Thoracic aorta (tissue), 2 donors: ENCODE measurements at regions not wholly inside any gene's neighbourhood (a gene's known extent, or its start where the extent isn't known, plus 50 kb on each side); places are given as distances from the start of the nearest gene placed in this dataset.
"Not testable (repeated sequence)": the region's sequence is repeated elsewhere in the genome, so short reads cannot be mapped to it uniquely, and the experiment has no call there.

ENCODE experiments used
- ATAC-seq: fragments of 150-250 bp; one replicate; pipeline ENCODE4 v1.8.0; 2017; ENCODE audit warnings: low read depth; ENCODE audit not compliant: insufficient number of reproducible peaks, low FRiP score
- DNase-seq: peaks from one replicate; pipeline ENCODE4 v3.0.0-alpha.2; 2020; ENCODE audit warnings: low spot score
- H3K27ac ChIP-seq, 2 donors: fragments of 200-600 bp; sonication (generic); 1 replicate in 1 of 2; 2 replicates in 1 of 2; pipeline ENCODE4 v1.5.1; 2016; ENCODE audit warnings: mild to moderate bottlenecking in 2 of 2, moderate library complexity in 2 of 2
- H3K27me3 ChIP-seq: fragments of 200-600 bp; sonication (generic); replicated peaks from 2 replicates; pipeline ENCODE4 v1.6.0; 2016; ENCODE audit warnings: mild to moderate bottlenecking; ENCODE audit not compliant: insufficient read depth
- H3K36me3 ChIP-seq: fragments of 200-600 bp; sonication (generic); one replicate; pipeline ENCODE4 v1.5.1; 2016
- H3K4me1 ChIP-seq, 2 donors: fragments of 200-600 bp; sonication (generic); 1 replicate in 1 of 2; 2 replicates in 1 of 2; pipeline versions ENCODE4 v1.5.1 to v1.6.0; 2016; ENCODE audit warnings: low read depth in 2 of 2, mild to moderate bottlenecking in 1 of 2; ENCODE audit not compliant: control insufficient read depth in 1 of 2
- H3K4me3 ChIP-seq: fragments of 200-600 bp; sonication (generic); 2 replicates; pipeline ENCODE4 v1.5.1; 2016; ENCODE audit warnings: mild to moderate bottlenecking
- H3K9me3 ChIP-seq: fragments of 200-600 bp; sonication (generic); 2 replicates; pipeline ENCODE4 v1.5.1; 2016
- TF ChIP-seq, protein P1 (sequence below): fragments of 200-600 bp; sonication (generic); IDR thresholded peaks from one replicate; pipeline ENCODE4 v1.5.1; 2019; ENCODE audit warnings: antibody characterized with exemption

DNA sequence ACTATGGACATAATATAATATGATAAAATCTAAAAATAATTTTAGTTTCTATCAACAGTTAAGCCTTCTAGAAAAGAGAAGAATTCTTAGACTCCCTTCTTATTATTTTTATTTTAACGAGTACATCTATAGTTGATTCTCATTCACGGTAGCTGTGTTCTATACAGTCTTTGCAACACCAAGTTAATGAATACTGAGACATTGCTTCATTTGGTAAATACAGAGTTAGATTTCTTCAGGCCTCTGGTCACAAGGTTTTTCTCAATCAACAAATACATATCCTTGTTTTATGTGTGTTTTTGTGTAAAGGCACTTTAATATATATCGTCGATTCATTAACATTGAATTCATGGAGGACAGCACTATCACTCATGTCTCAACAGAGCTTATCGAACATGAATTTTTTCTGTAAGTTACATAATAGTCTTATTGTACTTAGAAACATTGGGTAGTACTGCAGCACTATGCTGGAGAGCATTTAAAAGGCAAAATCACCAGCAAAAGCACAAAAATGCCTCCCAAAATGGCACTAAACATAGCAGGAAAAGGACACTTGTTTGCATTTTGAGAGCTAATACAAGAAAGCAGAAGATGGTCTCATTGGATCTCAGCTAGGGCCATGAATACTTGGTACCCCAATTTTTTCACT is 239.0 kb downstream of the FGF10 start:
- Histone ChIP-seq H3K27me3 (no peaks in the 10 kb centered on the region), H3K9me3 (peaks cover 6% of the 10 kb centered on the region), H3K36me3 (no peaks in the 10 kb centered on the region), H3K27ac (no peak overlapping the region), H3K4me3 (no peak overlapping the region), H3K4me1 (no peaks in the 10 kb centered on the region)
- ATAC-seq: no peak
- no peak for DNase-seq
- TF ChIP-seq, protein P1, sequence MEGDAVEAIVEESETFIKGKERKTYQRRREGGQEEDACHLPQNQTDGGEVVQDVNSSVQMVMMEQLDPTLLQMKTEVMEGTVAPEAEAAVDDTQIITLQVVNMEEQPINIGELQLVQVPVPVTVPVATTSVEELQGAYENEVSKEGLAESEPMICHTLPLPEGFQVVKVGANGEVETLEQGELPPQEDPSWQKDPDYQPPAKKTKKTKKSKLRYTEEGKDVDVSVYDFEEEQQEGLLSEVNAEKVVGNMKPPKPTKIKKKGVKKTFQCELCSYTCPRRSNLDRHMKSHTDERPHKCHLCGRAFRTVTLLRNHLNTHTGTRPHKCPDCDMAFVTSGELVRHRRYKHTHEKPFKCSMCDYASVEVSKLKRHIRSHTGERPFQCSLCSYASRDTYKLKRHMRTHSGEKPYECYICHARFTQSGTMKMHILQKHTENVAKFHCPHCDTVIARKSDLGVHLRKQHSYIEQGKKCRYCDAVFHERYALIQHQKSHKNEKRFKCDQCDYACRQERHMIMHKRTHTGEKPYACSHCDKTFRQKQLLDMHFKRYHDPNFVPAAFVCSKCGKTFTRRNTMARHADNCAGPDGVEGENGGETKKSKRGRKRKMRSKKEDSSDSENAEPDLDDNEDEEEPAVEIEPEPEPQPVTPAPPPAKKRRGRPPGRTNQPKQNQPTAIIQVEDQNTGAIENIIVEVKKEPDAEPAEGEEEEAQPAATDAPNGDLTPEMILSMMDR: no peak

- H3K27me3 ChIP-seq, H3K4me1 ChIP-seq, ATAC-seq, H3K9me3 ChIP-seq, DNase-seq, H3K4me3 ChIP-seq, H3K36me3 ChIP-seq, H3K27ac ChIP-seq: not testable (repeated sequence)
Observed at GRCh38 chr5:44117947-44118346, 271.3 kb downstream of the FGF10 start.

- H3K4me1 ChIP-seq, H3K27ac ChIP-seq, H3K36me3 ChIP-seq, H3K9me3 ChIP-seq, DNase-seq, H3K27me3 ChIP-seq, H3K4me3 ChIP-seq, ATAC-seq: not testable (repeated sequence)
Observed at GRCh38 chr5:44108232-44108631, 281.0 kb downstream of the FGF10 start.

- no peaks in the 10 kb centered on the region for H3K27me3 ChIP-seq
- no peaks in the 10 kb centered on the region for H3K4me1 ChIP-seq
- no peaks in the 10 kb centered on the region for H3K36me3 ChIP-seq
- TF ChIP-seq, protein P1: no peak
- H3K9me3 ChIP-seq: no peaks in the 10 kb centered on the region
- ATAC-seq: no peak
- DNase-seq: no peak
- no peak overlapping the region for H3K4me3 ChIP-seq
- H3K27ac ChIP-seq: no peak overlapping the region
Observed at GRCh38 chr5:44099643-44100042, 289.6 kb downstream of the FGF10 start.

DNA sequence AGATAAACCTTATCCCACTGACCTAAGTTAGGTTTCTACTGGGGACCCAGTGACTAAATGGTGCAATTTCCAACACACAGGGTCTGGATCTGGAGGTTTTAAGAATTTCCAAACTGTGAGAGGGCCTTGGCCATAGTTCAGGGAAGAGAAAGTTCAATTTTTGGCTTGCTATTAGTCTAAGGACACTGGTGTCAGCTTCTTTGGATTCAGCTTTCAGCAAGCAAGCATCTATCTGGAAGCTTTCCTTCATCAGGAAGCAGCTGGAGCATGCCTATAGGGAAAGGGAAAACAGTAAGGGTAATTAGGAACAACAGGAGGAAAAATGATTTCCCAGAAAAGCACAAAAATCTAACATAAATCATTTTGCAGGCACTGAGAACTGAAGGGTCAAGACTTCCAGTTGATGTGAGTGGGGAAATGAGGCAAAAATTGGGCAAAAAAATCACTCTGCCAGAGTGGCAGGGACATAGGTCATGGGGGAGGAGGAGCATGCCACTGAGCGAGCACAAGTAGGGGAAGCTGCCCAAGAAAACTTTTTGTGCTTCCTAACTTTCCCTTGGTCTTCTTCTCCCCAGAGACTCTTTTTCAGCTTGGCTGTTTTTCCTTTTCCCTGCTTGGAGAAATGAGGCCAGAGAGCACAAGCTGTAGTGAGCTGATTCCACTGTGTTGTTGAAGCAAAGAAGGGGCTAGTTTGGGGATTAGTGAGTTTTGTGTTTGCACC is 299.6 kb downstream of the FGF10 start:
- no peak for DNase-seq
- TF ChIP-seq, protein P1: no peak
- Histone ChIP-seq H3K9me3 (no peaks in the 10 kb centered on the region), H3K27me3 (no peaks in the 10 kb centered on the region), H3K27ac (no peak overlapping the region), H3K4me1 (no peaks in the 10 kb centered on the region), H3K36me3 (no peaks in the 10 kb centered on the region), H3K4me3 (no peak overlapping the region)
- ATAC-seq: no peak

- no peak for ATAC-seq
- Histone ChIP-seq H3K4me1 (no peaks in the 10 kb centered on the region), H3K4me3 (no peak overlapping the region), H3K36me3 (no peaks in the 10 kb centered on the region), H3K9me3 (no peaks in the 10 kb centered on the region), H3K27me3 (no peaks in the 10 kb centered on the region), H3K27ac (no peak overlapping the region)
- no peak for DNase-seq
- TF ChIP-seq, protein P1: no peak
Observed at GRCh38 chr5:44085083-44085482, 304.1 kb downstream of the FGF10 start.

DNA sequence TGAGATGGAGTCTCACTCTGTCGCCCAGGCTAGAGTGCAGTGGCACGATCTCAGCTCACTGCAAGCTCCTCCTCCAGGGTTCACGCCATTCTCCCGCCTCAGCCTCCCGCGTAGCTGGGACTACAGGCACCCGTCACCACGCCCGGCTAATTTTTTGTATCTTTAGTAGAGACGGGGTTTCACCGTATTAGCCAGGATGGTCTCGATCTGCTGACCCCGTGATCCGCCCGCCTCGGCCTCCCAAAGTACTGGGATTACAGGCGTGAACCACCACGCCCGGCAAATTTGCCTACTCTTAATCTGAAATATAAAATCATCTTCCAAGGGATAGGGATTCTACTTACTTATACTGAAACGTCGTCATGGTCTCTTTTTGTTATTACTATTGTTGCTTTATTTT is 314.7 kb downstream of the FGF10 start:
- ATAC-seq, H3K27me3 ChIP-seq, H3K4me3 ChIP-seq, H3K27ac ChIP-seq, H3K36me3 ChIP-seq, H3K4me1 ChIP-seq, DNase-seq, H3K9me3 ChIP-seq: not testable (repeated sequence)
